ENCODE measurements at regions not wholly inside any gene's neighbourhood (a gene's known extent, or its start where the extent isn't known, plus 50 kb on each side); places are given as distances from the start of the nearest gene placed in this dataset.

DNA sequence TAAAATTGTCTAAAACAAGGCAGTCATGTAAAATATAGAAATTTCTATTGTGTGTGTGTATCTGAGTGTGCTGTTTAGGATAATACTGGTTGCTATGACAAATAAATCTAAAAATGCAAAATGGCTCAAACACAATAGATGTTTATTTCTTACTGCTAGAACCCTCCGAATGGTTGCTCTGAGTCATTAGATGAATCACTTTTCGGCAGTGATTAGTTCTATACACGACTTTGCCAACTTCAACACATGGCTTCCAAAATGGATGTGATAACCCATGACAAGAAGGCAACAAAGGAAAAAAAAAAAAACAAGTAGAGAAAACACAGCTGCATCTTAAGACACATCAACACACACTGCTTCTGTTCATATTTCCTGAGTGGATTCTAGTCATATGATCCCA lies 729.2 kb downstream of the AACS start:
- DNase-seq = no peak
- H3K4me1 ChIP-seq (ENCODE audit: control insufficient read depth, insufficient read depth, low read length, poor library complexity, severe bottlenecking) = no peaks in the 10 kb centered on the region
- no peak overlapping the region for H3K27ac ChIP-seq (ENCODE audit: insufficient read depth, low read length, poor library complexity, severe bottlenecking)
- no peaks in the 10 kb centered on the region for H3K9me3 ChIP-seq (ENCODE audit: control insufficient read depth, low read length)
- no peaks in the 10 kb centered on the region for H3K27me3 ChIP-seq (replicated peaks; ENCODE audit: control insufficient read depth, insufficient read depth, low read length, poor library complexity, severe bottlenecking)
- H3K36me3 ChIP-seq (ENCODE audit: control insufficient read depth, insufficient read depth, low read length) = no peaks in the 10 kb centered on the region
- H3K4me3 ChIP-seq (ENCODE audit: insufficient read depth, low read depth, low read length, poor library complexity, severe bottlenecking) = no peak overlapping the region

DNA sequence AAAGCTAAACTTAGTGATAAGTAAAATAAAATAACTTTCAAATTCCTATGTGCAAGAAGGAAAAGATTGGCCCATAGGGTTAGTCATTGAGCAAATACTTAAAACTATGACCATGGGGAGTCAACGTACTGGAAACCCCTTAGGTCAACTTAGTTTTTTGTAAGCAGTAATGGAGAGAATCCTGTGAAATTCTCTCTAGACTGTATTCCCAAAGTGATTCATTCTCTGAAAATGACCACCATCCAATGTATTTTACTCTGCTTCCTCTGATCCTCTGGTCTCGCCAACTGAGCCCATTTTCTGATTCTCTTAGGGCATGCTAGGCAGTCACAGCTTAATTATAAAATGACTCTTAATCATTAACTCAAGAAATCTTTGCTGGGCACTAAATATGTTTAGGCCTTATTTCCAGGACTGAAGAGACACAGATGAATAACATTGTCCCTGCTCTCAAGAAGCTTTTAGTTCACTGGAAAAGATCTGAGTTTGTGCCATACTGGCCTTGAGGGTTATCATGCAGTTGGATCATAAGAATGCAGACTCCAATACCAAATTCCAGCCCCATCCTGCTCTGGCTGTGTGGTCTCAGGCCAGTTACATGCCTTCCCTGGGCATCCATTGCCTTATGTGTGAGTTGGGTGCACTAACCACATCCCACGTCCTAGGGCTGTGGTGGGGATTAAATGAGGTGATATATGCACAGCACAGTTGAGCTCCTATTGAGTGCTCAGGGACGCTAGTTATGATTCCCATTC lies 732.4 kb downstream of the AACS start:
- Histone ChIP-seq H3K4me1 (ENCODE audit: control insufficient read depth, insufficient read depth, low read length, poor library complexity, severe bottlenecking) (no peaks in the 10 kb centered on the region), H3K27me3 (replicated peaks; ENCODE audit: control insufficient read depth, insufficient read depth, low read length, poor library complexity, severe bottlenecking) (no peaks in the 10 kb centered on the region), H3K4me3 (ENCODE audit: insufficient read depth, low read depth, low read length, poor library complexity, severe bottlenecking) (no peak overlapping the region), H3K9me3 (ENCODE audit: control insufficient read depth, low read length) (no peaks in the 10 kb centered on the region), H3K36me3 (ENCODE audit: control insufficient read depth, insufficient read depth, low read length) (no peaks in the 10 kb centered on the region), H3K27ac (ENCODE audit: insufficient read depth, low read length, poor library complexity, severe bottlenecking) (no peak overlapping the region)
- no peak for DNase-seq

GRCh38 chr12:125804660-125805059 lies 739.4 kb downstream of the AACS start:
- H3K36me3 ChIP-seq (ENCODE audit: control insufficient read depth, insufficient read depth, low read length) = no peaks in the 10 kb centered on the region
- H3K4me1 ChIP-seq (ENCODE audit: control insufficient read depth, insufficient read depth, low read length, poor library complexity, severe bottlenecking) = no peaks in the 10 kb centered on the region
- no peaks in the 10 kb centered on the region for H3K27me3 ChIP-seq (replicated peaks; ENCODE audit: control insufficient read depth, insufficient read depth, low read length, poor library complexity, severe bottlenecking)
- no peak overlapping the region for H3K27ac ChIP-seq (ENCODE audit: insufficient read depth, low read length, poor library complexity, severe bottlenecking)
- H3K4me3 ChIP-seq (ENCODE audit: insufficient read depth, low read depth, low read length, poor library complexity, severe bottlenecking) = no peak overlapping the region
- no peak for DNase-seq
- H3K9me3 ChIP-seq (ENCODE audit: control insufficient read depth, low read length) = no peaks in the 10 kb centered on the region

DNA sequence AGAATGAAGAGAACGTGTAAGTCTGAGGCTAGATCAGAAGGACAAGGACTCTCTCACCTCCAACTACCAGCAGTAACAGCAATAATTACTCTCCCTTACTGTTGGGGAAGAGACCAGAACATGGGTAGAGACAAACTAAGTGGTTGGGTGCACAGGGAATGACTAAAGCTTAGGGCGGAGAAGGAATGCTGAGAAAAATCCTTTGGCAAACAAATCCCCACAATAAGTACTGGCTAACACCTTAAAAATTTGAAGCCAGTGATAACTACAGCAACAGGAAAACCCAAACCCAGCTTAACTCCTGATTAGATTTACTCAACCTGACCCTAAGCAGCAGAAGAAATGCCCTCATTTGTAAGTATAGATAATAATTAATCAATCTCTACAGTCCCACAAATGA lies 759.0 kb downstream of the AACS start:
- Histone ChIP-seq H3K27ac (ENCODE audit: insufficient read depth, low read length, poor library complexity, severe bottlenecking) (no peak overlapping the region), H3K9me3 (ENCODE audit: control insufficient read depth, low read length) (no peaks in the 10 kb centered on the region), H3K36me3 (ENCODE audit: control insufficient read depth, insufficient read depth, low read length) (no peaks in the 10 kb centered on the region), H3K4me3 (ENCODE audit: insufficient read depth, low read depth, low read length, poor library complexity, severe bottlenecking) (no peak overlapping the region), H3K4me1 (ENCODE audit: control insufficient read depth, insufficient read depth, low read length, poor library complexity, severe bottlenecking) (no peaks in the 10 kb centered on the region), H3K27me3 (replicated peaks; ENCODE audit: control insufficient read depth, insufficient read depth, low read length, poor library complexity, severe bottlenecking) (no peaks in the 10 kb centered on the region)
- DNase-seq = no peak

- Histone ChIP-seq H3K27me3 (replicated peaks; ENCODE audit: control insufficient read depth, insufficient read depth, low read length, poor library complexity, severe bottlenecking) (no peaks in the 10 kb centered on the region), H3K27ac (ENCODE audit: insufficient read depth, low read length, poor library complexity, severe bottlenecking) (no peak overlapping the region), H3K36me3 (ENCODE audit: control insufficient read depth, insufficient read depth, low read length) (no peaks in the 10 kb centered on the region), H3K4me3 (ENCODE audit: insufficient read depth, low read depth, low read length, poor library complexity, severe bottlenecking) (no peak overlapping the region), H3K4me1 (ENCODE audit: control insufficient read depth, insufficient read depth, low read length, poor library complexity, severe bottlenecking) (no peaks in the 10 kb centered on the region), H3K9me3 (ENCODE audit: control insufficient read depth, low read length) (no peaks in the 10 kb centered on the region)
- DNase-seq = no peak
Observed at GRCh38 chr12:125835852-125836251, 770.6 kb downstream of the AACS start.

GRCh38 chr12:125836647-125837046 lies 771.4 kb downstream of the AACS start:
- Histone ChIP-seq H3K27me3 (replicated peaks; ENCODE audit: control insufficient read depth, insufficient read depth, low read length, poor library complexity, severe bottlenecking) (no peaks in the 10 kb centered on the region), H3K9me3 (ENCODE audit: control insufficient read depth, low read length) (no peaks in the 10 kb centered on the region), H3K27ac (ENCODE audit: insufficient read depth, low read length, poor library complexity, severe bottlenecking) (no peak overlapping the region), H3K4me1 (ENCODE audit: control insufficient read depth, insufficient read depth, low read length, poor library complexity, severe bottlenecking) (no peaks in the 10 kb centered on the region), H3K4me3 (ENCODE audit: insufficient read depth, low read depth, low read length, poor library complexity, severe bottlenecking) (no peak overlapping the region), H3K36me3 (ENCODE audit: control insufficient read depth, insufficient read depth, low read length) (no peaks in the 10 kb centered on the region)
- no peak for DNase-seq

GRCh38 chr12:125841332-125841731 lies 776.1 kb downstream of the AACS start:
- Histone ChIP-seq H3K27ac (ENCODE audit: insufficient read depth, low read length, poor library complexity, severe bottlenecking) (no peak overlapping the region), H3K27me3 (replicated peaks; ENCODE audit: control insufficient read depth, insufficient read depth, low read length, poor library complexity, severe bottlenecking) (no peaks in the 10 kb centered on the region), H3K4me1 (ENCODE audit: control insufficient read depth, insufficient read depth, low read length, poor library complexity, severe bottlenecking) (no peaks in the 10 kb centered on the region), H3K4me3 (ENCODE audit: insufficient read depth, low read depth, low read length, poor library complexity, severe bottlenecking) (no peak overlapping the region), H3K36me3 (ENCODE audit: control insufficient read depth, insufficient read depth, low read length) (no peaks in the 10 kb centered on the region), H3K9me3 (ENCODE audit: control insufficient read depth, low read length) (no peaks in the 10 kb centered on the region)
- DNase-seq = no peak

DNA sequence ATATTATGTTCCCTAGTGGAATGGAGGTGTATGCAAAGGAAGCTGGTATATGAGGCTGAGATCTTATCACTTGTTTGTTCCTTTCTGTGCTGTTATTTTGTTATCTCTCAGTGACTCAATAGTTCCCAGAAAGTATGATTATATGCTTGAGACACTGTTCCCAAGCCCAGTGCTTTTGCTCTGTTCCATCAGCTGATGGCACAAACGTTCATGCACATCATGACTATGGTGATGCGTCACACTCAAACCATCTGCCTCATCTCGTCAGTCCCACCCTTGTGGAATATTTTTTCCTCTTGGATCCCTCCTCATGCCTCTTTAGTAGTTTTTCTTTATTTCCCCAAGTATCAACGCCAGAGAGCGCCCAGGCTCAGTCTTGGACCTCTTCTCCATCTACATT lies 786.9 kb downstream of the AACS start:
- Histone ChIP-seq H3K9me3 (ENCODE audit: control insufficient read depth, low read length) (no peaks in the 10 kb centered on the region), H3K4me3 (ENCODE audit: insufficient read depth, low read depth, low read length, poor library complexity, severe bottlenecking) (no peak overlapping the region), H3K36me3 (ENCODE audit: control insufficient read depth, insufficient read depth, low read length) (no peaks in the 10 kb centered on the region), H3K27ac (ENCODE audit: insufficient read depth, low read length, poor library complexity, severe bottlenecking) (no peak overlapping the region), H3K4me1 (ENCODE audit: control insufficient read depth, insufficient read depth, low read length, poor library complexity, severe bottlenecking) (no peaks in the 10 kb centered on the region), H3K27me3 (replicated peaks; ENCODE audit: control insufficient read depth, insufficient read depth, low read length, poor library complexity, severe bottlenecking) (no peaks in the 10 kb centered on the region)
- DNase-seq = no peak

GRCh38 chr12:125852679-125853078 lies 787.4 kb downstream of the AACS start:
- Histone ChIP-seq H3K27ac (ENCODE audit: insufficient read depth, low read length, poor library complexity, severe bottlenecking) (no peak overlapping the region), H3K36me3 (ENCODE audit: control insufficient read depth, insufficient read depth, low read length) (no peaks in the 10 kb centered on the region), H3K4me3 (ENCODE audit: insufficient read depth, low read depth, low read length, poor library complexity, severe bottlenecking) (no peak overlapping the region), H3K27me3 (replicated peaks; ENCODE audit: control insufficient read depth, insufficient read depth, low read length, poor library complexity, severe bottlenecking) (no peaks in the 10 kb centered on the region), H3K9me3 (ENCODE audit: control insufficient read depth, low read length) (no peaks in the 10 kb centered on the region), H3K4me1 (ENCODE audit: control insufficient read depth, insufficient read depth, low read length, poor library complexity, severe bottlenecking) (no peaks in the 10 kb centered on the region)
- DNase-seq = no peak

DNA sequence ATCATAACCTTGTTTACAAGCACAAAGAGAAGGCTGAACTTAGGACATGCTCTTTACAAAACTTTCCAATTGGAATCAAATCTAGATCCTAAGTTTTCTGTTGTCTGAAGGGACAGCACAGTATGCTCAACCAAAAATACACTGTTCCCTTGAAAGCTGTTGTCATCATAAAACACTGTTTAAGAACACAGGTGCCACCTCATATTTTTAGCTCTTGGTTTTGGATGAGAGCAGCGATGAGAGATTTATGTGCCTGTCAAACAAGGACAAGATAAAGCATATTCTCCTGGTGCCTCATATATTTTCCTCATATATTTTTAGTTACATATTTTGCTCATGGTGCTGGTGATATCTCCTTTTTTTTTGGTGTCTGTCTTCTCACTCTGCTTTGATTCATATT lies 788.4 kb downstream of the AACS start:
- H3K27me3 ChIP-seq (replicated peaks; ENCODE audit: control insufficient read depth, insufficient read depth, low read length, poor library complexity, severe bottlenecking) = no peaks in the 10 kb centered on the region

More for the DNA sequence above, 788.4 kb downstream of the AACS start:
- Histone ChIP-seq H3K4me1 (ENCODE audit: control insufficient read depth, insufficient read depth, low read length, poor library complexity, severe bottlenecking) (no peaks in the 10 kb centered on the region), H3K27ac (ENCODE audit: insufficient read depth, low read length, poor library complexity, severe bottlenecking) (no peak overlapping the region), H3K36me3 (ENCODE audit: control insufficient read depth, insufficient read depth, low read length) (no peaks in the 10 kb centered on the region), H3K4me3 (ENCODE audit: insufficient read depth, low read depth, low read length, poor library complexity, severe bottlenecking) (no peak overlapping the region), H3K9me3 (ENCODE audit: control insufficient read depth, low read length) (no peaks in the 10 kb centered on the region)
- no peak for DNase-seq

Measured in effector memory CD4-positive, alpha-beta T cell (primary cell).